ENCODE measurements at regions not wholly inside any gene's neighbourhood (a gene's known extent, or its start where the extent isn't known, plus 50 kb on each side); places are given as distances from the start of the nearest gene placed in this dataset.

DNA sequence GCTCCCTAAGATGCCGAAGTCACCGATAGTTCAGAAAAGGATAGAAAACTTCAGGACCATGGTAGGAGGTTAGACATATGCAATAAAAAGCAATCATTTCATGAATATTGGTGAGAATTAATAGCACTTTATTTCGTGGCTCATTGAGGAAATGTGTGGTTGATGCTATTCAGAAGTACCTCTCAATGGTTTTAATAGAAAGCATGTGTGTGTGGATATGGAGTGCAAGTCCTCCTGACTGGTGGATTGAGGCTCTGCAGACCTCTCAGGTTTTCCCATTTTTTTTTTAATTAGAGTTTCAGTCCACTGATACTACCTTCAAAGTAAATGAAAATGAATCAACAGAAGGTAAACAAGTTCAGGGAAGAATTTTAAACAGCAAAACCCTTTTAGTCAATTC lies 384.3 kb upstream of the RARB start:
- Histone ChIP-seq H3K4me3 (ENCODE audit: low read depth, low read length, poor library complexity, severe bottlenecking) (no peak overlapping the region), H3K36me3 (ENCODE audit: insufficient read depth, low read length) (no peaks in the 10 kb centered on the region), H3K4me1 (ENCODE audit: insufficient read depth, low read length, poor library complexity, severe bottlenecking) (no peaks in the 10 kb centered on the region), H3K79me2 (ENCODE audit: insufficient read depth, low read depth, low read length) (no peaks in the 10 kb centered on the region), H4K20me1 (ENCODE audit: insufficient read depth, low read length) (no peaks in the 10 kb centered on the region), H3K9me3 (ENCODE audit: low read length) (no peaks in the 10 kb centered on the region), H2AFZ (ENCODE audit: low read length) (no peak overlapping the region), H3K4me2 (ENCODE audit: low read length) (no peak overlapping the region), H3K9me2 (ENCODE audit: insufficient read depth, low read length) (no peaks in the 10 kb centered on the region), H3K27ac (ENCODE audit: low read depth, low read length, poor library complexity, severe bottlenecking) (no peak overlapping the region)
- no TSS peak for BruUV-seq (replicated peaks)
- CTCF ChIA-PET (ENCODE audit: unreplicated experiment): no interaction called here
- POLR2A ChIA-PET: interaction anchor here (2.0 kb wide), 1 partner anchor 10 kb away, joined by 6 read pairs; no protein-coding TSS in a partner anchor
- DNase-seq (ENCODE audit: low spot score): no peak
- intact Hi-C loops (cut with micrococcal nuclease; ENCODE audit: unreplicated experiment): no loop called here
- TF ChIP-seq, protein P1, sequence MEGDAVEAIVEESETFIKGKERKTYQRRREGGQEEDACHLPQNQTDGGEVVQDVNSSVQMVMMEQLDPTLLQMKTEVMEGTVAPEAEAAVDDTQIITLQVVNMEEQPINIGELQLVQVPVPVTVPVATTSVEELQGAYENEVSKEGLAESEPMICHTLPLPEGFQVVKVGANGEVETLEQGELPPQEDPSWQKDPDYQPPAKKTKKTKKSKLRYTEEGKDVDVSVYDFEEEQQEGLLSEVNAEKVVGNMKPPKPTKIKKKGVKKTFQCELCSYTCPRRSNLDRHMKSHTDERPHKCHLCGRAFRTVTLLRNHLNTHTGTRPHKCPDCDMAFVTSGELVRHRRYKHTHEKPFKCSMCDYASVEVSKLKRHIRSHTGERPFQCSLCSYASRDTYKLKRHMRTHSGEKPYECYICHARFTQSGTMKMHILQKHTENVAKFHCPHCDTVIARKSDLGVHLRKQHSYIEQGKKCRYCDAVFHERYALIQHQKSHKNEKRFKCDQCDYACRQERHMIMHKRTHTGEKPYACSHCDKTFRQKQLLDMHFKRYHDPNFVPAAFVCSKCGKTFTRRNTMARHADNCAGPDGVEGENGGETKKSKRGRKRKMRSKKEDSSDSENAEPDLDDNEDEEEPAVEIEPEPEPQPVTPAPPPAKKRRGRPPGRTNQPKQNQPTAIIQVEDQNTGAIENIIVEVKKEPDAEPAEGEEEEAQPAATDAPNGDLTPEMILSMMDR (conservative IDR thresholded peaks at IDR 0.05; ENCODE audit: low read length): no peak
- no peak for TF ChIP-seq EZH2phosphoT487 (IDR thresholded peaks at IDR 0.05; ENCODE audit: borderline replicate concordance, low read depth, low read length)

DNA sequence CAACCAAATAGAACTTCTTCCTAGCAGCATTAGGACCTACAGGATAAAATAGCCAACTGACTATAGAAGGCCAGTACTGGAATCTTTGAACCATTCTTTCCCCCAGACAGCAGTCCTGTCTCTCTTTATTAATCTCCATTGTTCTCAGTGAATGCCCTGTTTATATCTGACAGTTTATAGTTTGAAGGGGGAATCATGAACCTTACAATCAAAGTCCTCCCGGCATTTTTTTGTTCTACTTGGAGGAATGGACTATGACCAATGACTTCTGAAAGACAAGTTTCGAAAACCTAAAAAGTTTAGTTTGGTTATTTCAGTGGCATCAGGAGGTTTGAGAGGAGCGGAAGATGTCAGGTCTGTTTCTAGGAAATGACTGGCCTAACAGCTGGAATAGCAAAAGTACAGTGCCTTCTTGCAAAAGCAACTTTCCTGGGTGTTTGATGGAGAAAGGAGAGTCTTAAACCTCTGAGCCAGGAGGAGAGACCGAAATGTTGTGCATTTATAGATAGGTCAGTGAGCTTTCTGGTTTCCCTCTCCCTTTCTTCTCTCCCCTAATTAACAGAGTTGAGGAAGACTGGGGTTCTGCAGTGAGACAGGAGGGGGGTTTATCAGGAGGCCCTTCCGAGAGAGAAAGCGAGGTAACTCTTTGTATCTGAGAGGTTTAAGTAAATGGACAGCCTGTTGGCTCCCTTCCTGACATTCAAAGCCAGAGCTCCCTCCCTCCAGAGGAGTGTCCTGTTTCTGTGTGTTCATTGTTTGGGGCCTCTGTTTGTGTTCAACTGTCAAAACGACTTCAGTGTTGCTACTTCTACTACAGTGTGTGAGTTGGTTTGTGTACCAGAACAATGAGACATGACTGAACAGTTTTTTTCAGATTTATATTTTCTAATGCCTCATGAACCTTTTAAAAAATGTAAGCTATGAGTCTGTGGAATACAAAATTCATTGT lies 383.0 kb upstream of the RARB start:
- DNase-seq (ENCODE audit: low spot score): no peak
- TF ChIP-seq EZH2phosphoT487 (IDR thresholded peaks at IDR 0.05; ENCODE audit: borderline replicate concordance, low read depth, low read length): no peak
- TF ChIP-seq, protein P1 (conservative IDR thresholded peaks at IDR 0.05; ENCODE audit: low read length): no peak
- H3K4me2 ChIP-seq (ENCODE audit: low read length): no peak overlapping the region
- H2AFZ ChIP-seq (ENCODE audit: low read length): no peak overlapping the region
- H3K27ac ChIP-seq (ENCODE audit: low read depth, low read length, poor library complexity, severe bottlenecking): no peak overlapping the region
- no peaks in the 10 kb centered on the region for H3K4me1 ChIP-seq (ENCODE audit: insufficient read depth, low read length, poor library complexity, severe bottlenecking)
- intact Hi-C loops (cut with micrococcal nuclease; ENCODE audit: unreplicated experiment): no loop called here
- CTCF ChIA-PET (ENCODE audit: unreplicated experiment): no interaction called here
- POLR2A ChIA-PET: no interaction called here
- no peaks in the 10 kb centered on the region for H4K20me1 ChIP-seq (ENCODE audit: insufficient read depth, low read length)
- no peaks in the 10 kb centered on the region for H3K9me3 ChIP-seq (ENCODE audit: low read length)
- H3K36me3 ChIP-seq (ENCODE audit: insufficient read depth, low read length): no peaks in the 10 kb centered on the region
- H3K9me2 ChIP-seq (ENCODE audit: insufficient read depth, low read length): no peaks in the 10 kb centered on the region
- BruUV-seq (replicated peaks): no TSS peak
- H3K4me3 ChIP-seq (ENCODE audit: low read depth, low read length, poor library complexity, severe bottlenecking): no peak overlapping the region
- no peaks in the 10 kb centered on the region for H3K79me2 ChIP-seq (ENCODE audit: insufficient read depth, low read depth, low read length)

Measured in OCI-LY7 (cell line).